ENCODE measurements at regions not wholly inside any gene's neighbourhood (a gene's known extent, or its start where the extent isn't known, plus 50 kb on each side); places are given as distances from the start of the nearest gene placed in this dataset.

DNA sequence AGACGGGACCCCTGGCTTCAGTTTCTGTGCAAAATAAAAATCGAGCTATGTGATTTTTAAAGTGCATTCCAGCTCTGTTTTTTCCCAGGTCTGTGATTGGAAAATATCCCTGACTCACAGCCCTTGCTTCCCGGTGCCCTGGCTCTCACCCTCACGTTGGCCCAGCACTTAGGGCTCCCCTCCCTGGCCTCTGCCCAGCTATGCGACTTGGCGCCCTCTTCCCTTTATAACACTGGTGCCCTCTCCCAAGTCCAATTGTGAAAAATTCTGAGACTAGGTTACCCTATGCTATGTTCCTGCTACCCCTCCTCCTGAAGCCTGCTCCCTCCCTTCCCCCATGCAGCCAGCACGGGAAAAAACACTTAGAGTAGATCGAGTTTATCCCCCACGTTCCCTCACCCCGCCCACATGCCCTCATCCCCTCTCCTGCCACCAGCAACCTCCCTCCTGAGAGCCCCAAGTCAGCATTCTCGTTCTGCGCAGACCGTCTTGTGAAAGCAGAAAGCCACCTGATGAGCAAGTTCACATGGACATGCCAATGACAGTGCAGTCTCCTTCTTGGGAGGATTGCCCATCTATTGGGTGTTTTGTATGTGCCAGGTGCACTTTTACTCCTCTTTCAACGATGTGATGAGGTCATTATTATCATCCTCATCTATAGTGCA is 228.8 kb downstream of the VAPA start:
- no peak overlapping the region for H3K27ac ChIP-seq (ENCODE audit: low read length)
- H3K36me3 ChIP-seq (replicated peaks; ENCODE audit: insufficient read depth, low read length) = no peaks in the 10 kb centered on the region
- peaks cover 16% of the 10 kb centered on the region; the same call in 1 of the 2 replicates for H3K4me1 ChIP-seq (ENCODE audit: low read length)
- H3K9ac ChIP-seq (ENCODE audit: low read length) = no peak overlapping the region
- no peaks in the 10 kb centered on the region for H3K79me2 ChIP-seq (ENCODE audit: low read length)
- H3K4me3 ChIP-seq (ENCODE audit: low read length) = no peak overlapping the region
- H3K9me3 ChIP-seq (replicated peaks; ENCODE audit: insufficient read depth, low read length) = no peaks in the 10 kb centered on the region
- 0 out of 2 replicates have a peak overlapping the region, but pooled peaks have one; percentile 8 for H3K4me2 ChIP-seq (ENCODE audit: low read depth, low read length)
- H3K9me2 ChIP-seq (replicated peaks; ENCODE audit: insufficient read depth, low read length) = no peaks in the 10 kb centered on the region
- TF ChIP-seq EZH2 (optimal IDR thresholded peaks at IDR 0.05; ENCODE audit: low read depth, low read length) = no peak
- no peak for TF ChIP-seq EZH2phosphoT487 (IDR thresholded peaks at IDR 0.05; ENCODE audit: low read length)
- TF ChIP-seq, protein P1, sequence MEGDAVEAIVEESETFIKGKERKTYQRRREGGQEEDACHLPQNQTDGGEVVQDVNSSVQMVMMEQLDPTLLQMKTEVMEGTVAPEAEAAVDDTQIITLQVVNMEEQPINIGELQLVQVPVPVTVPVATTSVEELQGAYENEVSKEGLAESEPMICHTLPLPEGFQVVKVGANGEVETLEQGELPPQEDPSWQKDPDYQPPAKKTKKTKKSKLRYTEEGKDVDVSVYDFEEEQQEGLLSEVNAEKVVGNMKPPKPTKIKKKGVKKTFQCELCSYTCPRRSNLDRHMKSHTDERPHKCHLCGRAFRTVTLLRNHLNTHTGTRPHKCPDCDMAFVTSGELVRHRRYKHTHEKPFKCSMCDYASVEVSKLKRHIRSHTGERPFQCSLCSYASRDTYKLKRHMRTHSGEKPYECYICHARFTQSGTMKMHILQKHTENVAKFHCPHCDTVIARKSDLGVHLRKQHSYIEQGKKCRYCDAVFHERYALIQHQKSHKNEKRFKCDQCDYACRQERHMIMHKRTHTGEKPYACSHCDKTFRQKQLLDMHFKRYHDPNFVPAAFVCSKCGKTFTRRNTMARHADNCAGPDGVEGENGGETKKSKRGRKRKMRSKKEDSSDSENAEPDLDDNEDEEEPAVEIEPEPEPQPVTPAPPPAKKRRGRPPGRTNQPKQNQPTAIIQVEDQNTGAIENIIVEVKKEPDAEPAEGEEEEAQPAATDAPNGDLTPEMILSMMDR (IDR thresholded peaks at IDR 0.05; ENCODE audit: low read length) = no peak
- no peak overlapping the region for H2AFZ ChIP-seq (ENCODE audit: low read length)
- no peaks in the 10 kb centered on the region for H4K20me1 ChIP-seq (ENCODE audit: insufficient read depth, low read length)
- peak; percentile 78 for DNase-seq
- no peaks in the 10 kb centered on the region for H3F3A ChIP-seq (ENCODE audit: insufficient read depth, low read length)
- no peaks in the 10 kb centered on the region for H3K27me3 ChIP-seq (replicated peaks; ENCODE audit: insufficient read depth, low read length)

DNA sequence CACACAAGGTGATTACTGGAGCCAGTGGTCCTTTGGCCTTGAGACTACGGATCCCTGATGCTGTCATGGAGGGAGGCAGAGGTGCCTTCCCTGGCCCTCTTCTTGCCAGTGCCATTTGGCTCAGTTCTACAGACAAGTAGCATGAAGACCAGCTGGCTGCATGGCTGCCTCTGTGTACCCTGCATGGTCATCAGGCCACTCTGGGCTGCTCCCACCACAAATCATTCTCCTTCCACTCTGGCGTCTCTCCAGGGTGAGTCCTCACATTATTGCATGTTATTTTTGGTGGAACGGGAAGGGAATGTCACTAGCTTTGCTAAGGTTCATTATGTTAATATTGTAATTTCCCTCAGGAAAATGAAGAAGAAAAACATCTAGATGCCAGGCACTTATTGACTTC is 229.8 kb downstream of the VAPA start:
- H3K9me3 ChIP-seq (replicated peaks; ENCODE audit: insufficient read depth, low read length) = no peaks in the 10 kb centered on the region
- H2AFZ ChIP-seq (ENCODE audit: low read length) = no peak overlapping the region
- H3K4me3 ChIP-seq (ENCODE audit: low read length) = no peak overlapping the region
- H3F3A ChIP-seq (ENCODE audit: insufficient read depth, low read length) = no peaks in the 10 kb centered on the region
- no peaks in the 10 kb centered on the region for H3K79me2 ChIP-seq (ENCODE audit: low read length)
- no peak overlapping the region for H3K27ac ChIP-seq (ENCODE audit: low read length)
- H3K9ac ChIP-seq (ENCODE audit: low read length) = no peak overlapping the region
- no peak for TF ChIP-seq EZH2 (optimal IDR thresholded peaks at IDR 0.05; ENCODE audit: low read depth, low read length)
- TF ChIP-seq, protein P1 (IDR thresholded peaks at IDR 0.05; ENCODE audit: low read length) = no peak
- TF ChIP-seq EZH2phosphoT487 (IDR thresholded peaks at IDR 0.05; ENCODE audit: low read length) = no peak
- peaks cover 16% of the 10 kb centered on the region; the same call in 1 of the 2 replicates for H3K4me1 ChIP-seq (ENCODE audit: low read length)
- H4K20me1 ChIP-seq (ENCODE audit: insufficient read depth, low read length) = no peaks in the 10 kb centered on the region
- DNase-seq = no peak
- no peaks in the 10 kb centered on the region for H3K9me2 ChIP-seq (replicated peaks; ENCODE audit: insufficient read depth, low read length)
- no peaks in the 10 kb centered on the region for H3K27me3 ChIP-seq (replicated peaks; ENCODE audit: insufficient read depth, low read length)
- no peak overlapping the region for H3K4me2 ChIP-seq (ENCODE audit: low read depth, low read length)
- H3K36me3 ChIP-seq (replicated peaks; ENCODE audit: insufficient read depth, low read length) = no peaks in the 10 kb centered on the region

DNA sequence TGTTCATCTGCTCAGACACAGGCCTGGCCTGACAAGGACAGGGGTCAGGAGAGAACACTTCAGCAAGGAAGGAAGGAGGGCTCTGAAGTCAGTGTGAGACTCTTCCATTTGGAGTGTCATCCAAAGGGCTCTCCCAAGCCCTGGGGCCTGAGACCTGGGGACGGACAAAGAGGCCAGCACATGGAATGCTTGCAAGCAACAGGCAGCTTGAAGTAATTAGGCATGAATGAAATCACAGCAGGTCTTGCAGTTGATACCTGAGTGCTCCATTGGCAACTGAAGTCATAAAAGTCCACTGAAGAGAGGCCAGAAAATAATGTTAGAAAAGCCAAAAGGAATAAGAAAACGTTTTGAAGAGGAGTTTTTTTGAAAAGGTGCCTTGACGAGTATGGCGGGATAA is 231.7 kb downstream of the VAPA start:
- Histone ChIP-seq H3K27me3 (replicated peaks; ENCODE audit: insufficient read depth, low read length) (no peaks in the 10 kb centered on the region), H3K9me2 (replicated peaks; ENCODE audit: insufficient read depth, low read length) (no peaks in the 10 kb centered on the region), H2AFZ (ENCODE audit: low read length) (no peak overlapping the region), H3K79me2 (ENCODE audit: low read length) (no peaks in the 10 kb centered on the region), H3K36me3 (replicated peaks; ENCODE audit: insufficient read depth, low read length) (no peaks in the 10 kb centered on the region), H3K4me1 (ENCODE audit: low read length) (peaks cover 11% of the 10 kb centered on the region; the same call in 1 of the 2 replicates), H3K4me3 (ENCODE audit: low read length) (no peak overlapping the region), H3K9me3 (replicated peaks; ENCODE audit: insufficient read depth, low read length) (no peaks in the 10 kb centered on the region), H3K9ac (ENCODE audit: low read length) (no peak overlapping the region), H3F3A (ENCODE audit: insufficient read depth, low read length) (no peaks in the 10 kb centered on the region), H4K20me1 (ENCODE audit: insufficient read depth, low read length) (no peaks in the 10 kb centered on the region), H3K27ac (ENCODE audit: low read length) (no peak overlapping the region), H3K4me2 (ENCODE audit: low read depth, low read length) (no peak overlapping the region)
- no peak for TF ChIP-seq EZH2 (optimal IDR thresholded peaks at IDR 0.05; ENCODE audit: low read depth, low read length)
- TF ChIP-seq, protein P1 (IDR thresholded peaks at IDR 0.05; ENCODE audit: low read length) = no peak
- no peak for TF ChIP-seq EZH2phosphoT487 (IDR thresholded peaks at IDR 0.05; ENCODE audit: low read length)
- no peak for DNase-seq

All from MM.1S (cell line).